IMR-90 (cell line): ENCODE measurements at regions not wholly inside any gene's neighbourhood (a gene's known extent, or its start where the extent isn't known, plus 50 kb on each side); places are given as distances from the start of the nearest gene placed in this dataset.

ENCODE experiments used
- ATAC-seq: fragments of 200-7000 bp; cut with Tn5 transposase; 2 replicates; pipeline ENCODE4 v1.9.1; 2020; ENCODE audit warnings: low read depth, mild to moderate bottlenecking, moderate library complexity
- BruUV-seq: library from RNA; stranded (reverse); fragments of 400-500 nt; replicated peaks from 2 replicates; lab custom pipeline; 2021; lab: Mats Ljungman, UMichigan
- CTCF ChIA-PET: fragments of 300-600 bp; formaldehyde crosslinking; extraction: SDS; loops from one replicate; lab custom pipeline; 2021; ENCODE audit warnings: antibody characterized with exemption; lab: Yijun Ruan, JAX
- POLR2A ChIA-PET: fragments of 300-600 bp; sonication (Branson Sonifier 250); formaldehyde crosslinking; loops from one replicate; lab custom pipeline; 2022; ENCODE audit warnings: antibody characterized with exemption; ENCODE audit not compliant: unreplicated experiment; lab: Charles Lee
- DNase-seq: peaks from one replicate; pipeline ENCODE4 v3.0.0; 2013
- H2AFZ ChIP-seq: replicated peaks from 2 replicates; pipeline ENCODE3; 2013; ENCODE audit warnings: low read length, mild to moderate bottlenecking; ENCODE audit not compliant: poor library complexity
- H2AK5ac ChIP-seq: 2 replicates; pipeline ENCODE4 v1.6.1; 2013; ENCODE audit warnings: low read depth, low read length, inconsistent platforms
- H2AK9ac ChIP-seq: replicated peaks from 2 replicates; pipeline ENCODE3; 2013; ENCODE audit warnings: mild to moderate bottlenecking, low read depth, low read length, moderate library complexity; ENCODE audit not compliant: poor library complexity
- H2BK120ac ChIP-seq: 2 replicates; pipeline ENCODE4 v1.6.1; 2013; ENCODE audit warnings: low read depth, low read length, inconsistent platforms
- H2BK15ac ChIP-seq: 3 replicates; pipeline ENCODE4 v1.6.1; 2013; ENCODE audit warnings: low read depth, low read length, inconsistent platforms
- H2BK20ac ChIP-seq: 2 replicates; pipeline ENCODE4 v1.6.1; 2013; ENCODE audit warnings: low read depth, mild to moderate bottlenecking, inconsistent platforms, low read length, moderate library complexity
- H2BK5ac ChIP-seq: 2 replicates; pipeline ENCODE4 v1.6.1; 2013; ENCODE audit warnings: mild to moderate bottlenecking, low read depth, low read length, inconsistent platforms; ENCODE audit not compliant: poor library complexity, severe bottlenecking
- H3K14ac ChIP-seq: replicated peaks from 2 replicates; pipeline ENCODE4 v1.6.1; 2013; ENCODE audit warnings: low read depth, low read length, inconsistent platforms
- H3K18ac ChIP-seq: 2 replicates; pipeline ENCODE4 v1.6.1; 2013; ENCODE audit warnings: low read depth, low read length, control low read depth
- H3K23ac ChIP-seq: 2 replicates; pipeline ENCODE4 v1.6.1; 2013; ENCODE audit warnings: low read depth, low read length, inconsistent platforms
- H3K27ac ChIP-seq: 2 replicates; pipeline ENCODE4 v1.5.1; 2013; ENCODE audit warnings: mild to moderate bottlenecking, control low read depth, low read length; ENCODE audit not compliant: insufficient read depth
- H3K27me3 ChIP-seq: 2 replicates; pipeline ENCODE4 v1.6.1; 2013; ENCODE audit warnings: low read length; ENCODE audit not compliant: control insufficient read depth, insufficient read depth
- H3K36me3 ChIP-seq: 2 replicates; pipeline ENCODE4 v1.6.1; 2013; ENCODE audit warnings: low read length, mixed read lengths; ENCODE audit not compliant: control insufficient read depth, insufficient read depth
- H3K4ac ChIP-seq: 2 replicates; pipeline ENCODE4 v1.6.1; 2013; ENCODE audit warnings: low read depth, low read length, inconsistent platforms
- H3K4me1 ChIP-seq: 2 replicates; pipeline ENCODE4 v1.6.1; 2013; ENCODE audit warnings: low read length, mixed read lengths; ENCODE audit not compliant: control insufficient read depth, insufficient read depth
- H3K4me2 ChIP-seq: 2 replicates; pipeline ENCODE4 v1.6.1; 2013; ENCODE audit warnings: low read depth, mild to moderate bottlenecking, control low read depth, low read length, moderate library complexity
- H3K4me3 ChIP-seq: 2 replicates; pipeline ENCODE4 v1.5.1; 2013; ENCODE audit warnings: low read depth, mild to moderate bottlenecking, control low read depth, low read length, moderate library complexity; ENCODE audit not compliant: insufficient read depth
- H3K56ac ChIP-seq: 2 replicates; pipeline ENCODE4 v1.6.1; 2013; ENCODE audit warnings: low read length, inconsistent platforms; ENCODE audit not compliant: insufficient read depth; ENCODE audit errors: extremely low read depth
- H3K79me1 ChIP-seq, 2 experiments: 2 replicates each; pipeline ENCODE4 v1.6.1; 2013; ENCODE audit warnings: low read length in 2 of 2, inconsistent platforms in 1 of 2, low read depth in 1 of 2
- H3K9ac ChIP-seq: 2 replicates; pipeline ENCODE4 v1.6.1; 2013; ENCODE audit warnings: low read depth, low read length, control low read depth
- H3K9me1 ChIP-seq: 2 replicates; pipeline ENCODE4 v1.6.1; 2013; ENCODE audit warnings: low read length, inconsistent platforms; ENCODE audit not compliant: insufficient read depth
- H3K9me3 ChIP-seq: 2 replicates; pipeline ENCODE4 v1.6.1; 2013; ENCODE audit warnings: low read length; ENCODE audit not compliant: control insufficient read depth, insufficient read depth
- H4K20me1 ChIP-seq: 2 replicates; pipeline ENCODE4 v1.6.1; 2013; ENCODE audit warnings: low read length, inconsistent platforms; ENCODE audit not compliant: insufficient read depth
- H4K5ac ChIP-seq: 2 replicates; pipeline ENCODE4 v1.6.1; 2013; ENCODE audit warnings: mild to moderate bottlenecking, low read depth, low read length, control low read depth
- H4K8ac ChIP-seq, 2 experiments: 2 replicates each; pipeline ENCODE4 v1.6.1; 2013; ENCODE audit warnings: low read depth in 2 of 2, low read length in 2 of 2, control low read depth in 1 of 2, inconsistent platforms in 1 of 2
- H4K91ac ChIP-seq: 2 replicates; pipeline ENCODE4 v1.6.1; 2013; ENCODE audit warnings: low read depth, low read length, inconsistent platforms; ENCODE audit not compliant: insufficient read depth
- CEBPB ChIP-seq: IDR thresholded peaks from 2 replicates; pipeline ENCODE4 v1.6.1; 2012; ENCODE audit warnings: low read depth, low read length, improper control_type of control experiment
- CHD1 ChIP-seq: IDR thresholded peaks from 2 replicates; pipeline ENCODE4 v1.6.1; 2012; ENCODE audit warnings: low read depth, low read length, improper control_type of control experiment
- FOS ChIP-seq: fragments of 150-350 bp; IDR thresholded peaks from 2 replicates; pipeline ENCODE4 v1.6.1; 2016; ENCODE audit warnings: low read depth, low read length
- MAFK ChIP-seq: IDR thresholded peaks from 2 replicates; pipeline ENCODE4 v1.6.1; 2012; ENCODE audit warnings: low read depth, low read length, improper control_type of control experiment
- MAZ ChIP-seq: IDR thresholded peaks from 2 replicates; pipeline ENCODE4 v1.6.1; 2012; ENCODE audit warnings: low read depth, mild to moderate bottlenecking, low read length, improper control_type of control experiment, moderate library complexity, borderline replicate concordance
- MXI1 ChIP-seq: IDR thresholded peaks from 2 replicates; pipeline ENCODE4 v1.6.1; 2012; ENCODE audit warnings: low read depth, mild to moderate bottlenecking, low read length, moderate library complexity, borderline replicate concordance
- POLR2A ChIP-seq: IDR thresholded peaks from 2 replicates; pipeline ENCODE4 v1.6.1; 2012; ENCODE audit warnings: mild to moderate bottlenecking, low read depth, low read length
- RAD21 ChIP-seq: IDR thresholded peaks from 2 replicates; pipeline ENCODE4 v1.6.1; 2012; ENCODE audit warnings: low read length, improper control_type of control experiment
- RCOR1 ChIP-seq: IDR thresholded peaks from 2 replicates; pipeline ENCODE4 v1.6.1; 2012; ENCODE audit warnings: mild to moderate bottlenecking, low read length, improper control_type of control experiment; ENCODE audit not compliant: insufficient replicate concordance
- RFX5 ChIP-seq: IDR thresholded peaks from 2 replicates; pipeline ENCODE4 v1.8.0; 2012; ENCODE audit warnings: low read depth, mild to moderate bottlenecking, low read length, moderate library complexity
- SMC3 ChIP-seq: fragments of 150-350 bp; IDR thresholded peaks from 2 replicates; pipeline ENCODE4 v1.6.1; 2016; ENCODE audit warnings: low read depth, mild to moderate bottlenecking, antibody characterized with exemption, low read length, moderate library complexity
- WGBS, 2 experiments: methylation state at CpG; one replicate each; pipeline versions ENCODE4 v1.1.5 to v1.1.7; 2013; ENCODE audit warnings: missing lambda C conversion rate in 2 of 2; ENCODE audit not compliant: insufficient read length in 1 of 2; ENCODE audit errors: extremely low coverage in 2 of 2; 5-methylcytosine and 5-hydroxymethylcytosine counted together
- dilution Hi-C: fragments of 300-500 bp; cut with HindIII; formaldehyde crosslinking; loops from one replicate; pipeline ENCODE4 v1.14.3; 2018; ENCODE audit warnings: low sequenced_read_pairs; ENCODE audit not compliant: unreplicated experiment
- in situ Hi-C: fragments of 300-500 bp; cut with MboI; formaldehyde crosslinking; loops from 3 replicates; pipeline ENCODE4 v1.14.3; 2019; ENCODE audit warnings: low sequenced_read_pairs, inconsistent platforms, mixed read lengths
- intact Hi-C: fragments of 100-400 bp; cut with micrococcal nuclease; formaldehyde crosslinking; loops from 2 replicates; pipeline ENCODE4 v1.10.0; 2022
- TF ChIP-seq, protein P1 (sequence below): conservative IDR thresholded peaks from 2 replicates; pipeline ENCODE4 v1.5.1; 2012; ENCODE audit warnings: mild to moderate bottlenecking, low read depth, low read length, improper control_type of control experiment
- TF ChIP-seq, protein P2 (sequence below): fragments of 150-350 bp; IDR thresholded peaks from 2 replicates; pipeline ENCODE4 v1.6.1; 2016; ENCODE audit warnings: low read depth, mild to moderate bottlenecking, low read length, moderate library complexity, borderline replicate concordance

DNA sequence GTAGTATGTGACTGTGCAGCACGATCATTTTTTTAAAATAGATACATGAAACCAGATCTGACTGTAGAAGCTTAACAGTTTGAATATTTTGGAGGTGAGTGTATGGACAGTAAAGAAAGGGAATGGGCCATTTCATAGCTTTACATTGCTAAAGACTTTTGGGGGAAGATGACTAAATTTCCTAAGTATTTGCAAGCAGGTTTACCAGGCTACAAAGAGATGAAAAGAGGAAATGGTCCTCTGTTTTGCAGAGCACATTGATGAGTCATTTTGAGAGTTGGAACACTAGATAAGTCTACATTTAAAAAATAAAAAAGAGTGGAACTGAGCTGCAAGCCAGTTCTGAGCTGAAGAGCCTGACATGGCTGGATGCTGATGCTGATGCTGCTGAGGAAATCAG lies 115.7 kb upstream of the LRATD1 start:
- Histone ChIP-seq H3K9me3 (no peaks in the 10 kb centered on the region), H3K4me3 (no peak overlapping the region), H2BK120ac (peak overlapping the region; percentile 91), H3K27ac (peak overlapping the region; percentile 45; the same call in 1 of the 2 replicates), H2BK15ac (no peak overlapping the region), H4K5ac (no peak overlapping the region), H3K9me1 (no peaks in the 10 kb centered on the region; the same call in 1 of the 2 replicates), H3K4me1 (peaks cover 5% of the 10 kb centered on the region), H3K14ac (0 out of 2 replicates have a peak overlapping the region, but pooled peaks have one; percentile 35), H3K4ac (peak overlapping the region; percentile 73), H3K56ac (no peak overlapping the region), H2AFZ (no peak overlapping the region), H4K8ac (0 out of 4 replicates have a peak overlapping the region, but pooled peaks of 1 of the 2 experiments have one; percentile 44), H3K9ac (no peak overlapping the region), H2BK5ac (peak overlapping the region; percentile 75), H2AK9ac (no peak overlapping the region), H4K20me1 (no peaks in the 10 kb centered on the region), H4K91ac (no peak overlapping the region), H3K4me2 (no peak overlapping the region), H3K27me3 (no peaks in the 10 kb centered on the region), H3K79me1 (no peaks in the 10 kb centered on the region), H3K36me3 (no peaks in the 10 kb centered on the region), H2BK20ac (peak overlapping the region; percentile 93), H2AK5ac (no peak overlapping the region; the same call in 1 of the 2 replicates), H3K23ac (peak overlapping the region; percentile 89; the same call in 1 of the 2 replicates), H3K18ac (no peak overlapping the region)
- dilution Hi-C loops: no loop called here
- intact Hi-C loops: loop anchor here (10.0 kb wide), 1 partner anchor 1058 kb away; no protein-coding TSS in a partner anchor
- BruUV-seq: no TSS peak
- ATAC-seq (peak; percentile 95), DNase-seq (peak; percentile 99)
- TF ChIP-seq RCOR1 (peak; percentile 94), CEBPB (peak; percentile 88), RAD21 (no peak), RFX5 (no peak), MXI1 (no peak), POLR2A (no peak), SMC3 (no peak), FOS (peak; percentile 89), CHD1 (no peak), MAFK (no peak), MAZ (no peak)
- TF ChIP-seq, protein P1, sequence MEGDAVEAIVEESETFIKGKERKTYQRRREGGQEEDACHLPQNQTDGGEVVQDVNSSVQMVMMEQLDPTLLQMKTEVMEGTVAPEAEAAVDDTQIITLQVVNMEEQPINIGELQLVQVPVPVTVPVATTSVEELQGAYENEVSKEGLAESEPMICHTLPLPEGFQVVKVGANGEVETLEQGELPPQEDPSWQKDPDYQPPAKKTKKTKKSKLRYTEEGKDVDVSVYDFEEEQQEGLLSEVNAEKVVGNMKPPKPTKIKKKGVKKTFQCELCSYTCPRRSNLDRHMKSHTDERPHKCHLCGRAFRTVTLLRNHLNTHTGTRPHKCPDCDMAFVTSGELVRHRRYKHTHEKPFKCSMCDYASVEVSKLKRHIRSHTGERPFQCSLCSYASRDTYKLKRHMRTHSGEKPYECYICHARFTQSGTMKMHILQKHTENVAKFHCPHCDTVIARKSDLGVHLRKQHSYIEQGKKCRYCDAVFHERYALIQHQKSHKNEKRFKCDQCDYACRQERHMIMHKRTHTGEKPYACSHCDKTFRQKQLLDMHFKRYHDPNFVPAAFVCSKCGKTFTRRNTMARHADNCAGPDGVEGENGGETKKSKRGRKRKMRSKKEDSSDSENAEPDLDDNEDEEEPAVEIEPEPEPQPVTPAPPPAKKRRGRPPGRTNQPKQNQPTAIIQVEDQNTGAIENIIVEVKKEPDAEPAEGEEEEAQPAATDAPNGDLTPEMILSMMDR: no peak
- TF ChIP-seq, protein P2, sequence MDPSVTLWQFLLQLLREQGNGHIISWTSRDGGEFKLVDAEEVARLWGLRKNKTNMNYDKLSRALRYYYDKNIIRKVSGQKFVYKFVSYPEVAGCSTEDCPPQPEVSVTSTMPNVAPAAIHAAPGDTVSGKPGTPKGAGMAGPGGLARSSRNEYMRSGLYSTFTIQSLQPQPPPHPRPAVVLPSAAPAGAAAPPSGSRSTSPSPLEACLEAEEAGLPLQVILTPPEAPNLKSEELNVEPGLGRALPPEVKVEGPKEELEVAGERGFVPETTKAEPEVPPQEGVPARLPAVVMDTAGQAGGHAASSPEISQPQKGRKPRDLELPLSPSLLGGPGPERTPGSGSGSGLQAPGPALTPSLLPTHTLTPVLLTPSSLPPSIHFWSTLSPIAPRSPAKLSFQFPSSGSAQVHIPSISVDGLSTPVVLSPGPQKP: no peak
- ChIA-PET POLR2A (interaction anchor here (1.2 kb wide), 1 partner anchor 24 kb away, joined by 3 read pairs; no protein-coding TSS in a partner anchor), CTCF (interaction anchor here (0.7 kb wide), 1 partner anchor 59 kb away, joined by 6 read pairs; no protein-coding TSS in a partner anchor)
- in situ Hi-C loops: loop anchor here (25.0 kb wide), 1 partner anchor 1070 kb away; the partner anchor contains the start of gene DDX1
- WGBS, 2 experiments: no CpG with 5 or more reads among the region's 1 CpG
